H1 (cell line): ENCODE measurements at regions not wholly inside any gene's neighbourhood (a gene's known extent, or its start where the extent isn't known, plus 50 kb on each side); places are given as distances from the start of the nearest gene placed in this dataset.

Experiments
- CTCF ChIA-PET: fragments of 300-600 bp; sonication (Branson Sonifier 250); formaldehyde crosslinking; loops from one replicate; lab custom pipeline; 2021; ENCODE audit not compliant: partially characterized antibody; lab: Charles Lee
- POLR2A ChIA-PET: fragments of 300-600 bp; sonication (Branson Sonifier 250); formaldehyde crosslinking; loops from one replicate; lab custom pipeline; 2021; ENCODE audit warnings: inconsistent platforms; ENCODE audit not compliant: partially characterized antibody; lab: Charles Lee
- DNase-seq, 2 experiments: peaks; one replicate each; pipeline versions ENCODE4 v3.0.0 to v3.0.0-alpha.2; 2010 to 2022; ENCODE audit warnings: low spot score in 2 of 2, low read depth in 1 of 2, mixed read lengths in 1 of 2
- FAIRE-seq: peaks from 2 replicates; lab custom pipeline; 2011; peaks lifted over from hg19 to GRCh38; lab: Jason Lieb, UNC
- H2AFZ ChIP-seq: 2 replicates; pipeline ENCODE4 v1.8.1; 2012; ENCODE audit warnings: low read length, inconsistent platforms
- H2AK5ac ChIP-seq: 2 replicates; pipeline ENCODE4 v1.6.1; 2013; ENCODE audit warnings: low read depth, low read length
- H2BK120ac ChIP-seq: replicated peaks from 2 replicates; pipeline ENCODE3; 2013; ENCODE audit warnings: low read depth, low read length, inconsistent platforms
- H2BK12ac ChIP-seq: 2 replicates; pipeline ENCODE4 v1.6.1; 2013; ENCODE audit warnings: low read depth, low read length
- H2BK15ac ChIP-seq: 2 replicates; pipeline ENCODE4 v1.6.1; 2013; ENCODE audit warnings: low read length
- H2BK20ac ChIP-seq: 2 replicates; pipeline ENCODE4 v1.6.1; 2013; ENCODE audit warnings: low read length
- H2BK5ac ChIP-seq: 2 replicates; pipeline ENCODE4 v1.6.1; 2013; ENCODE audit warnings: low read depth, low read length
- H3K14ac ChIP-seq: 2 replicates; pipeline ENCODE4 v1.6.1; 2013; ENCODE audit warnings: inconsistent platforms; ENCODE audit not compliant: insufficient read length
- H3K18ac ChIP-seq: 2 replicates; pipeline ENCODE4 v1.6.1; 2013; ENCODE audit warnings: low read length; ENCODE audit errors: extremely low read depth
- H3K23ac ChIP-seq: 2 replicates; pipeline ENCODE4 v1.6.1; 2013; ENCODE audit warnings: inconsistent platforms; ENCODE audit not compliant: insufficient read length
- H3K23me2 ChIP-seq: 2 replicates; pipeline ENCODE4 v1.6.1; 2013; ENCODE audit warnings: low read depth, low read length
- H3K27ac ChIP-seq: 2 replicates; pipeline ENCODE4 v1.6.1; 2011; ENCODE audit warnings: low read depth, low read length, inconsistent platforms
- H3K27me3 ChIP-seq, 4 experiments: replicated peaks in 1 of 4; 1 replicate in 1 of 4; 2 replicates in 3 of 4; pipeline versions ENCODE4 v1.6.1 to v1.8.1; 2011 to 2013; ENCODE audit warnings: low read length in 3 of 4, mild to moderate bottlenecking in 3 of 4, inconsistent platforms in 2 of 4, mixed read lengths in 2 of 4, moderate library complexity in 1 of 4; ENCODE audit not compliant: control insufficient read depth in 3 of 4, insufficient read depth in 3 of 4; ENCODE audit errors: extremely low read depth in 1 of 4
- H3K36me3 ChIP-seq, 4 experiments: 2 replicates each; pipeline versions ENCODE4 v1.6.1 to v1.8.1; 2011 to 2013; ENCODE audit warnings: mild to moderate bottlenecking in 4 of 4, low read length in 3 of 4, moderate library complexity in 2 of 4, control low read depth in 1 of 4, inconsistent platforms in 1 of 4; ENCODE audit not compliant: insufficient read depth in 4 of 4, control insufficient read depth in 2 of 4
- H3K4ac ChIP-seq: replicated peaks from 2 replicates; pipeline ENCODE3; 2013; ENCODE audit warnings: low read length, low read depth, mixed read lengths, inconsistent platforms; ENCODE audit not compliant: insufficient read length
- H3K4me1 ChIP-seq, 4 experiments: replicated peaks in 1 of 4; 1 replicate in 1 of 4; 2 replicates in 3 of 4; pipeline versions ENCODE4 v1.6.1 to v1.8.1; 2011 to 2013; ENCODE audit warnings: low read length in 3 of 4, inconsistent platforms in 2 of 4, mixed read lengths in 1 of 4; ENCODE audit not compliant: insufficient read depth in 4 of 4, control insufficient read depth in 3 of 4
- H3K4me2 ChIP-seq, 2 experiments: 2 replicates each; pipeline versions ENCODE4 v1.6.1 to v1.8.1; 2011 to 2013; ENCODE audit warnings: low read depth in 2 of 2, low read length in 2 of 2, control low read depth in 1 of 2, inconsistent platforms in 1 of 2, mild to moderate bottlenecking in 1 of 2; ENCODE audit not compliant: insufficient read depth in 1 of 2
- H3K4me3 ChIP-seq, 4 experiments: fragments of 200-600, 300-600 bp in 1 of 4; sonication (generic), shearing (Covaris generic), sonication (Bioruptor Twin) in 1 of 4; 2 replicates each; pipeline versions ENCODE4 v1.5.1 to v1.8.1; 2011 to 2016; ENCODE audit warnings: low read length in 4 of 4, low read depth in 3 of 4, control low read depth in 2 of 4, inconsistent platforms in 2 of 4, mild to moderate bottlenecking in 2 of 4, mixed read lengths in 1 of 4, moderate library complexity in 1 of 4; ENCODE audit not compliant: insufficient read depth in 2 of 4; ENCODE audit errors: extremely low read depth in 1 of 4
- H3K56ac ChIP-seq: replicated peaks from 2 replicates; pipeline ENCODE3; 2013; ENCODE audit warnings: low read depth, mild to moderate bottlenecking, mixed read lengths, low read length, inconsistent platforms; ENCODE audit not compliant: insufficient read length
- H3K79me1 ChIP-seq: 2 replicates; pipeline ENCODE4 v1.6.1; 2013; ENCODE audit warnings: low read depth, low read length, control low read depth
- H3K79me2 ChIP-seq, 2 experiments: 2 replicates each; pipeline versions ENCODE4 v1.6.1 to v1.8.1; 2012 to 2013; ENCODE audit warnings: low read length in 2 of 2, mild to moderate bottlenecking in 2 of 2, inconsistent platforms in 1 of 2; ENCODE audit not compliant: insufficient read depth in 2 of 2, control insufficient read depth in 1 of 2
- H3K9ac ChIP-seq, 4 experiments: replicated peaks in 1 of 4; 1 replicate in 1 of 4; 2 replicates in 3 of 4; pipeline versions ENCODE4 v1.6.1 to v1.8.1; 2011 to 2013; ENCODE audit warnings: low read depth in 3 of 4, low read length in 3 of 4, control low read depth in 2 of 4, mild to moderate bottlenecking in 2 of 4, moderate library complexity in 2 of 4, inconsistent platforms in 1 of 4; ENCODE audit errors: extremely low read depth in 1 of 4
- H3K9me3 ChIP-seq, 2 experiments: 2 replicates each; pipeline versions ENCODE4 v1.6.1 to v1.8.1; 2012 to 2013; ENCODE audit warnings: mild to moderate bottlenecking in 2 of 2, moderate library complexity in 2 of 2, control low read depth in 1 of 2, inconsistent platforms in 1 of 2, low read depth in 1 of 2, low read length in 1 of 2, mixed read lengths in 1 of 2; ENCODE audit not compliant: insufficient read depth in 2 of 2
- H4K20me1 ChIP-seq, 2 experiments: replicated peaks in 1 of 2; 2 replicates each; pipeline versions ENCODE3 to v1.8.1; 2011 to 2013; ENCODE audit warnings: inconsistent platforms in 2 of 2, low read length in 2 of 2, mild to moderate bottlenecking in 1 of 2; ENCODE audit not compliant: insufficient read depth in 2 of 2, control insufficient read depth in 1 of 2
- H4K5ac ChIP-seq: 2 replicates; pipeline ENCODE4 v1.6.1; 2013; ENCODE audit warnings: low read length, low read depth, mixed read lengths, inconsistent platforms; ENCODE audit not compliant: insufficient read length
- H4K8ac ChIP-seq: 2 replicates; pipeline ENCODE4 v1.8.0; 2013; ENCODE audit warnings: mild to moderate bottlenecking, moderate library complexity, low read length, inconsistent platforms; ENCODE audit not compliant: insufficient read depth; ENCODE audit errors: extremely low read depth
- H4K91ac ChIP-seq: replicated peaks from 2 replicates; pipeline ENCODE3; 2013; ENCODE audit warnings: low read length, mixed read lengths, inconsistent platforms; ENCODE audit not compliant: insufficient read length
- RAD21 ChIP-seq, 2 experiments: IDR thresholded peaks in 1 of 2; conservative IDR thresholded peaks in 1 of 2; 2 replicates each; pipeline ENCODE4 v1.6.1; 2011; ENCODE audit warnings: low read depth in 2 of 2, low read length in 2 of 2, improper control_type of control experiment in 1 of 2, inconsistent platforms in 1 of 2, mild to moderate bottlenecking in 1 of 2, moderate library complexity in 1 of 2
- RBBP5 ChIP-seq: IDR thresholded peaks from 2 replicates; pipeline ENCODE4 v1.7.1; 2012; ENCODE audit warnings: low read depth, mild to moderate bottlenecking, inconsistent platforms, low read length, moderate library complexity, borderline replicate concordance
- WGBS, 2 experiments: shearing (Covaris generic) in 1 of 2; methylation state at CpG; one replicate each; pipeline versions ENCODE4 v1.1.6 to v1.1.7; 2013 to 2015; ENCODE audit warnings: low lambda C conversion rate in 2 of 2, mixed read lengths in 2 of 2, inconsistent platforms in 1 of 2, low coverage in 1 of 2, missing lambda C conversion rate in 1 of 2; ENCODE audit not compliant: insufficient replicate concordance in 2 of 2, insufficient coverage in 1 of 2, insufficient read length in 1 of 2; ENCODE audit errors: extremely low coverage in 1 of 2, missing lambda C conversion rate in 1 of 2; 5-methylcytosine and 5-hydroxymethylcytosine counted together

- POLR2A ChIA-PET = no interaction called here
Observed at GRCh38 chr2:3958465-3958864, 255.1 kb downstream of the DCDC2C start.

More at GRCh38 chr2:3958465-3958864, 255.1 kb downstream of the DCDC2C start:
- Histone ChIP-seq H3K36me3 (no peaks in the 10 kb centered on the region), H3K79me1 (no peaks in the 10 kb centered on the region), H2BK12ac (no peak overlapping the region), H3K4me2 (no peak overlapping the region), H3K23me2 (no peaks in the 10 kb centered on the region), H3K23ac (no peak overlapping the region), H2BK120ac (no peak overlapping the region), H2BK15ac (no peak overlapping the region; the same call in 1 of the 2 replicates), H4K20me1 (no peaks in the 10 kb centered on the region), H2BK5ac (no peak overlapping the region), H2BK20ac (no peak overlapping the region), H3K27ac (no peak overlapping the region), H3K27me3 (no peaks in the 10 kb centered on the region), H4K5ac (no peak overlapping the region), H3K18ac (no peak overlapping the region), H4K91ac (no peak overlapping the region), H2AK5ac (no peak overlapping the region), H3K9ac (no peak overlapping the region), H3K4me1 (no peaks in the 10 kb centered on the region; a peak in 2 of 7 replicates), H3K4me3 (no peak overlapping the region), H3K56ac (no peak overlapping the region), H4K8ac (no peak overlapping the region), H3K4ac (no peak overlapping the region), H3K14ac (no peak overlapping the region), H2AFZ (no peak overlapping the region), H3K79me2 (no peaks in the 10 kb centered on the region), H3K9me3 (no peaks in the 10 kb centered on the region)
- peak; percentile 15 to 30; a peak in 2 of 4 replicates for TF ChIP-seq RAD21 (IDR thresholded peaks at IDR 0.05 in 1 of 2, conservative IDR thresholded peaks at IDR 0.05 in 1 of 2; ENCODE audit: low read depth in 2 of 2, low read length in 2 of 2)
- no peak for TF ChIP-seq RBBP5
- WGBS, 2 experiments = 85% methylated on average over 9 of the region's 9 CpGs; no CpG with 5 or more reads in 1 of the 2 experiments
- no peak for DNase-seq
- CTCF ChIA-PET = interaction anchor here (0.5 to 5.2 kb wide), 18 partner anchors 10 to 1407 kb away, joined by 3 to 34 read pairs (median 5); no protein-coding TSS in a partner anchor
- no peak for FAIRE-seq
